GM12878 (cell line): ENCODE measurements at regions not wholly inside any gene's neighbourhood (a gene's known extent, or its start where the extent isn't known, plus 50 kb on each side); places are given as distances from the start of the nearest gene placed in this dataset.

Source experiments
- ATAC-seq: fragments of 200-7000 bp; cut with Tn5 transposase; 3 replicates; pipeline ENCODE4 v1.9.1; 2020; ENCODE audit warnings: mild to moderate bottlenecking, moderate library complexity
- BruUV-seq: library from RNA; stranded (reverse); fragments of 400-500 nt; replicated peaks from 2 replicates; lab custom pipeline; 2021; lab: Mats Ljungman, UMichigan
- CTCF ChIA-PET: fragments of 300-600 bp; sonication (Branson Sonifier 250); formaldehyde crosslinking; extraction: SDS; loops from one replicate; lab custom pipeline; 2021; ENCODE audit warnings: inconsistent platforms; lab: Yijun Ruan, JAX
- POLR2A ChIA-PET: fragments of 350-600 bp; formaldehyde crosslinking; extraction: SDS; loops from one replicate; lab custom pipeline; 2021; ENCODE audit warnings: inconsistent platforms; lab: Charles Lee
- RAD21 ChIA-PET: fragments of 300-600 bp; sonication (Branson Sonifier 250); formaldehyde crosslinking; loops from one replicate; lab custom pipeline; 2023; ENCODE audit warnings: antibody characterized with exemption; ENCODE audit not compliant: unreplicated experiment; lab: Charles Lee
- SMC1A ChIA-PET: fragments of 300-600 bp; sonication (Branson Sonifier 250); formaldehyde crosslinking; loops from one replicate; lab custom pipeline; 2023; ENCODE audit not compliant: unreplicated experiment, uncharacterized antibody; lab: Charles Lee
- DNase-seq: peaks from one replicate; pipeline ENCODE4 v3.0.0-alpha.2; 2011; ENCODE audit warnings: low read depth, low spot score
- FAIRE-seq: peaks from 3 replicates; lab custom pipeline; 2011; peaks lifted over from hg19 to GRCh38; lab: Jason Lieb, UNC
- H2AFZ ChIP-seq: 2 replicates; pipeline ENCODE4 v1.6.0; 2011; ENCODE audit warnings: low read depth, low read length, control low read depth; ENCODE audit not compliant: control insufficient read depth
- H3K27ac ChIP-seq: 2 replicates; pipeline ENCODE4 v1.5.1; 2011; ENCODE audit warnings: control low read depth; ENCODE audit not compliant: control insufficient read depth, insufficient read depth
- H3K27me3 ChIP-seq, 2 experiments: replicated peaks in 1 of 2; 2 replicates each; pipeline versions ENCODE4 v1.6.0 to v1.6.1; 2011; ENCODE audit warnings: low read length in 1 of 2; ENCODE audit not compliant: control insufficient read depth in 2 of 2, insufficient read depth in 2 of 2
- H3K36me3 ChIP-seq, 2 experiments: 2 replicates each; pipeline ENCODE4 v1.5.1; 2011; ENCODE audit warnings: low read length in 1 of 2; ENCODE audit not compliant: control insufficient read depth in 2 of 2, insufficient read depth in 2 of 2
- H3K4me1 ChIP-seq: 2 replicates; pipeline ENCODE4 v1.6.1; 2011; ENCODE audit warnings: mild to moderate bottlenecking, low read length, moderate library complexity, mixed read lengths; ENCODE audit not compliant: control insufficient read depth, insufficient read depth
- H3K4me2 ChIP-seq: 2 replicates; pipeline ENCODE4 v1.6.0; 2011; ENCODE audit warnings: control low read depth; ENCODE audit not compliant: control insufficient read depth, insufficient read depth
- H3K4me3 ChIP-seq: fragments of 200-600 bp; sonication (generic); 2 replicates; pipeline ENCODE4 v1.5.1; 2016
- H3K79me2 ChIP-seq: 2 replicates; pipeline ENCODE4 v1.6.0; 2011; ENCODE audit warnings: low read length; ENCODE audit not compliant: control insufficient read depth, insufficient read depth
- H3K9ac ChIP-seq: 2 replicates; pipeline ENCODE4 v1.8.0; 2011; ENCODE audit warnings: low read length, control low read depth, mixed read lengths; ENCODE audit not compliant: control insufficient read depth, insufficient read depth
- H3K9me3 ChIP-seq: replicated peaks from 3 replicates; pipeline ENCODE4 v1.5.1; 2011; ENCODE audit warnings: mild to moderate bottlenecking, low read length; ENCODE audit not compliant: control insufficient read depth, insufficient read depth
- H4K20me1 ChIP-seq: 2 replicates; pipeline ENCODE4 v1.6.0; 2011; ENCODE audit not compliant: control insufficient read depth, insufficient read depth
- CBFB ChIP-seq: IDR thresholded peaks from 2 replicates; pipeline ENCODE4 v1.6.1; 2016; ENCODE audit warnings: antibody characterized with exemption, low read depth
- FOXK2 ChIP-seq: fragments of 450-650 bp; IDR thresholded peaks from 2 replicates; pipeline ENCODE4 v1.6.1; 2017; ENCODE audit warnings: mild to moderate bottlenecking, moderate library complexity
- NFIC ChIP-seq: IDR thresholded peaks from 2 replicates; pipeline ENCODE4 v1.6.1; 2012; ENCODE audit warnings: low read depth, mild to moderate bottlenecking, inconsistent platforms, low read length, moderate library complexity
- POU2F2 ChIP-seq: IDR thresholded peaks from 3 replicates; pipeline ENCODE4 v1.6.1; 2011; ENCODE audit warnings: low read depth, mild to moderate bottlenecking, low read length, borderline replicate concordance
- RAD51 ChIP-seq: fragments of 450-650 bp; IDR thresholded peaks from 2 replicates; pipeline ENCODE4 v1.6.1; 2016; ENCODE audit warnings: moderate library complexity, mild to moderate bottlenecking, inconsistent platforms
- RFX5 ChIP-seq: IDR thresholded peaks from 2 replicates; pipeline ENCODE4 v1.6.1; 2011; ENCODE audit warnings: low read depth, low read length, improper control_type of control experiment
- RUNX3 ChIP-seq: IDR thresholded peaks from 2 replicates; pipeline ENCODE4 v1.6.1; 2012; ENCODE audit warnings: low read length, inconsistent platforms
- SKIL ChIP-seq: fragments of 450-650 bp; IDR thresholded peaks from 2 replicates; pipeline ENCODE4 v1.6.1; 2017; ENCODE audit warnings: mild to moderate bottlenecking, low read depth, inconsistent platforms; ENCODE audit not compliant: poor library complexity, severe bottlenecking
- SRF ChIP-seq, 2 experiments: IDR thresholded peaks; 2 replicates each; pipeline ENCODE4 v1.6.1; 2011; ENCODE audit warnings: low read depth in 2 of 2, low read length in 2 of 2, mild to moderate bottlenecking in 1 of 2, moderate library complexity in 1 of 2
- TCF3 ChIP-seq: IDR thresholded peaks from 2 replicates; pipeline ENCODE4 v1.6.1; 2012; ENCODE audit warnings: low read depth, mild to moderate bottlenecking, low read length, borderline replicate concordance; ENCODE audit not compliant: insufficient read depth
- TCF7 ChIP-seq: IDR thresholded peaks from 2 replicates; pipeline ENCODE4 v1.6.1; 2014; ENCODE audit warnings: antibody characterized with exemption, borderline replicate concordance
- ZNF24 ChIP-seq: fragments of 450-650 bp; IDR thresholded peaks from 2 replicates; pipeline ENCODE4 v1.6.1; 2017; ENCODE audit warnings: antibody characterized with exemption, mild to moderate bottlenecking
- ZNF384 ChIP-seq: IDR thresholded peaks from 2 replicates; pipeline ENCODE4 v1.6.1; 2012; ENCODE audit warnings: low read depth, mild to moderate bottlenecking, low read length, improper control_type of control experiment, borderline replicate concordance
- WGBS: methylation state at CpG from one replicate; pipeline ENCODE4 v1.1.6; 2016; ENCODE audit warnings: low lambda C conversion rate; ENCODE audit not compliant: insufficient replicate concordance, insufficient coverage; ENCODE audit errors: missing lambda C conversion rate; 5-methylcytosine and 5-hydroxymethylcytosine counted together
- in situ Hi-C: fragments of 300-500 bp; cut with MboI; formaldehyde crosslinking; loops from 9 replicates; pipeline ENCODE4 v1.14.3; 2018; ENCODE audit warnings: mixed read lengths
- intact Hi-C: fragments of 100-400 bp; cut with micrococcal nuclease; formaldehyde crosslinking; loops from one replicate; pipeline ENCODE4 v1.14.2; 2022; ENCODE audit not compliant: unreplicated experiment
- TF ChIP-seq, protein P1 (sequence below): fragments of 450-650 bp; IDR thresholded peaks from 2 replicates; pipeline ENCODE4 v1.6.1; 2018; ENCODE audit warnings: mild to moderate bottlenecking, low read depth, moderate library complexity; ENCODE audit not compliant: partially characterized antibody
- TF ChIP-seq, protein P2 (sequence below): IDR thresholded peaks from 2 replicates; pipeline ENCODE4 v1.6.1; 2011; ENCODE audit warnings: low read depth, low read length, improper control_type of control experiment, borderline replicate concordance

GRCh38 chr3:21954709-21955108 lies 203.7 kb upstream of the ZNF385D start (continued):
- TF ChIP-seq SKIL (no peak), POU2F2 (no peak), SRF (IDR thresholded peaks at IDR 0.05; ENCODE audit: low read depth in 2 of 2, low read length in 2 of 2) (no peak), ZNF384 (no peak)

GRCh38 chr3:21955406-21955805 lies 204.4 kb upstream of the ZNF385D start:
- DNase-seq (no peak), FAIRE-seq (no peak), ATAC-seq (no peak)
- no peaks in the 10 kb centered on the region for H3K36me3 ChIP-seq
- H2AFZ ChIP-seq: no peak overlapping the region
- 2% methylated on average over 2 of the region's 2 CpGs for WGBS
- no peak overlapping the region for H3K9ac ChIP-seq
- no peaks in the 10 kb centered on the region; the same call in 2 of the 3 replicates for H3K9me3 ChIP-seq
- ChIA-PET RAD21 (no interaction called here), SMC1A (interaction anchor here (1.0 kb wide), 1 partner anchor 12 kb away, joined by 3 read pairs; no protein-coding TSS in a partner anchor), CTCF (interaction anchor here (1.0 kb wide), 1 partner anchor 10 kb away, joined by 3 read pairs; no protein-coding TSS in a partner anchor), POLR2A (no interaction called here)
- no peak overlapping the region for H3K4me2 ChIP-seq
- intact Hi-C loops (no loop called here), in situ Hi-C loops (no loop called here)
- H3K4me3 ChIP-seq: no peak overlapping the region
- no peaks in the 10 kb centered on the region for H4K20me1 ChIP-seq
- no peaks in the 10 kb centered on the region for H3K4me1 ChIP-seq
- H3K79me2 ChIP-seq: no peaks in the 10 kb centered on the region
- no TSS peak for BruUV-seq
- H3K27ac ChIP-seq: no peak overlapping the region
- H3K27me3 ChIP-seq: no peaks in the 10 kb centered on the region
- TF ChIP-seq CBFB (no peak), RAD51 (no peak), ZNF24 (no peak), RUNX3 (no peak), NFIC (no peak), TCF3 (no peak), TCF7 (no peak), RFX5 (no peak), FOXK2 (no peak)
- TF ChIP-seq, protein P1, sequence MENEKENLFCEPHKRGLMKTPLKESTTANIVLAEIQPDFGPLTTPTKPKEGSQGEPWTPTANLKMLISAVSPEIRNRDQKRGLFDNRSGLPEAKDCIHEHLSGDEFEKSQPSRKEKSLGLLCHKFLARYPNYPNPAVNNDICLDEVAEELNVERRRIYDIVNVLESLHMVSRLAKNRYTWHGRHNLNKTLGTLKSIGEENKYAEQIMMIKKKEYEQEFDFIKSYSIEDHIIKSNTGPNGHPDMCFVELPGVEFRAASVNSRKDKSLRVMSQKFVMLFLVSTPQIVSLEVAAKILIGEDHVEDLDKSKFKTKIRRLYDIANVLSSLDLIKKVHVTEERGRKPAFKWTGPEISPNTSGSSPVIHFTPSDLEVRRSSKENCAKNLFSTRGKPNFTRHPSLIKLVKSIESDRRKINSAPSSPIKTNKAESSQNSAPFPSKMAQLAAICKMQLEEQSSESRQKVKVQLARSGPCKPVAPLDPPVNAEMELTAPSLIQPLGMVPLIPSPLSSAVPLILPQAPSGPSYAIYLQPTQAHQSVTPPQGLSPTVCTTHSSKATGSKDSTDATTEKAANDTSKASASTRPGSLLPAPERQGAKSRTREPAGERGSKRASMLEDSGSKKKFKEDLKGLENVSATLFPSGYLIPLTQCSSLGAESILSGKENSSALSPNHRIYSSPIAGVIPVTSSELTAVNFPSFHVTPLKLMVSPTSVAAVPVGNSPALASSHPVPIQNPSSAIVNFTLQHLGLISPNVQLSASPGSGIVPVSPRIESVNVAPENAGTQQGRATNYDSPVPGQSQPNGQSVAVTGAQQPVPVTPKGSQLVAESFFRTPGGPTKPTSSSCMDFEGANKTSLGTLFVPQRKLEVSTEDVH: no peak
- TF ChIP-seq, protein P2, sequence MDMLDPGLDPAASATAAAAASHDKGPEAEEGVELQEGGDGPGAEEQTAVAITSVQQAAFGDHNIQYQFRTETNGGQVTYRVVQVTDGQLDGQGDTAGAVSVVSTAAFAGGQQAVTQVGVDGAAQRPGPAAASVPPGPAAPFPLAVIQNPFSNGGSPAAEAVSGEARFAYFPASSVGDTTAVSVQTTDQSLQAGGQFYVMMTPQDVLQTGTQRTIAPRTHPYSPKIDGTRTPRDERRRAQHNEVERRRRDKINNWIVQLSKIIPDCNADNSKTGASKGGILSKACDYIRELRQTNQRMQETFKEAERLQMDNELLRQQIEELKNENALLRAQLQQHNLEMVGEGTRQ: no peak
